Activated gamma-delta T cell treated with anti-CD3 and anti-CD28 coated beads, Interleukin-2, amount 50 U/mL, for 16 hours (primary cell): ENCODE measurements at regions not wholly inside any gene's neighbourhood (a gene's known extent, or its start where the extent isn't known, plus 50 kb on each side); places are given as distances from the start of the nearest gene placed in this dataset.
A peak's percentile ranks its signal among the peaks of the same experiment; 100 is the strongest.
"Not testable (repeated sequence)": the region's sequence is repeated elsewhere in the genome, so short reads cannot be mapped to it uniquely, and the experiment has no call there.

Experiments
- DNase-seq: peaks from one replicate; pipeline ENCODE4 v3.0.0-alpha.2; 2020; ENCODE audit warnings: low read depth

- no peak for DNase-seq
Observed at GRCh38 chr10:86579883-86580520, 58.4 kb upstream of the WAPL start.

GRCh38 chr10:86580521-86580891 is 58.9 kb upstream of the WAPL start:
- no peak for DNase-seq

GRCh38 chr10:86583983-86584382 is 62.4 kb upstream of the WAPL start:
- no peak for DNase-seq

GRCh38 chr10:86585037-86585929 is 63.7 kb upstream of the WAPL start:
- peak; percentile 60 for DNase-seq

- DNase-seq = no peak
Observed at GRCh38 chr10:86586516-86586915, 64.9 kb upstream of the WAPL start.

- DNase-seq = not testable (repeated sequence)
Observed at GRCh38 chr10:86588781-86589180, 65.6 kb upstream of the OPN4 start.

GRCh38 chr10:86591436-86591835 is 62.9 kb upstream of the OPN4 start:
- DNase-seq = no peak

- DNase-seq = no peak
Observed at GRCh38 chr10:86592413-86592812, 61.9 kb upstream of the OPN4 start.

GRCh38 chr10:86594535-86594934 is 59.8 kb upstream of the OPN4 start:
- no peak for DNase-seq

GRCh38 chr10:86595496-86595895 is 58.9 kb upstream of the OPN4 start:
- DNase-seq = no peak

GRCh38 chr10:86596266-86596665 is 58.1 kb upstream of the OPN4 start:
- no peak for DNase-seq

- no peak for DNase-seq
Observed at GRCh38 chr10:86597306-86597705, 57.0 kb upstream of the OPN4 start.

- no peak for DNase-seq
Observed at GRCh38 chr10:86598151-86598550, 56.2 kb upstream of the OPN4 start.

- no peak for DNase-seq
Observed at GRCh38 chr10:86599041-86599440, 55.3 kb upstream of the OPN4 start.

GRCh38 chr10:86599729-86600128 is 54.6 kb upstream of the OPN4 start:
- DNase-seq = no peak

- no peak for DNase-seq
Observed at GRCh38 chr10:86600296-86600695, 54.1 kb upstream of the OPN4 start.

- no peak for DNase-seq
Observed at GRCh38 chr10:86601956-86602602, 52.3 kb upstream of the OPN4 start.

- DNase-seq = no peak
Observed at GRCh38 chr10:86603256-86603655, 51.1 kb upstream of the OPN4 start.
